ENCODE measurements at regions not wholly inside any gene's neighbourhood (a gene's known extent, or its start where the extent isn't known, plus 50 kb on each side); places are given as distances from the start of the nearest gene placed in this dataset.

- TF ChIP-seq CTCF (IDR thresholded peaks at IDR 0.05; ENCODE audit: low read length) (no peak), EZH2 (IDR thresholded peaks at IDR 0.05; ENCODE audit: borderline replicate concordance, low read length) (no peak)
Measured at GRCh38 chr5:23257656-23258055, 249.8 kb upstream of the PRDM9 start.
